H1 (cell line): ENCODE measurements at regions not wholly inside any gene's neighbourhood (a gene's known extent, or its start where the extent isn't known, plus 50 kb on each side); places are given as distances from the start of the nearest gene placed in this dataset.

ENCODE experiments used
- EGR1 ChIP-seq: IDR thresholded peaks from 2 replicates; pipeline ENCODE4 v1.6.1; 2011; ENCODE audit warnings: low read depth, low read length, borderline replicate concordance
- FOSL1 ChIP-seq: IDR thresholded peaks from 2 replicates; pipeline ENCODE4 v1.6.1; 2011; ENCODE audit warnings: mild to moderate bottlenecking, low read depth, low read length, moderate library complexity; ENCODE audit not compliant: insufficient read depth

GRCh38 chr5:106639488-106639887 is 1031.2 kb downstream of the EFNA5 start (continued):
- TF ChIP-seq EGR1 (no peak), FOSL1 (no peak)
- TF ChIP-seq, all 59 proteins: peak for 0
